ENCODE measurements at regions not wholly inside any gene's neighbourhood (a gene's known extent, or its start where the extent isn't known, plus 50 kb on each side); places are given as distances from the start of the nearest gene placed in this dataset.

GRCh38 chr3:137110392-137110996 is 152.7 kb downstream of the IL20RB start:
- TF ChIP-seq, protein P1, sequence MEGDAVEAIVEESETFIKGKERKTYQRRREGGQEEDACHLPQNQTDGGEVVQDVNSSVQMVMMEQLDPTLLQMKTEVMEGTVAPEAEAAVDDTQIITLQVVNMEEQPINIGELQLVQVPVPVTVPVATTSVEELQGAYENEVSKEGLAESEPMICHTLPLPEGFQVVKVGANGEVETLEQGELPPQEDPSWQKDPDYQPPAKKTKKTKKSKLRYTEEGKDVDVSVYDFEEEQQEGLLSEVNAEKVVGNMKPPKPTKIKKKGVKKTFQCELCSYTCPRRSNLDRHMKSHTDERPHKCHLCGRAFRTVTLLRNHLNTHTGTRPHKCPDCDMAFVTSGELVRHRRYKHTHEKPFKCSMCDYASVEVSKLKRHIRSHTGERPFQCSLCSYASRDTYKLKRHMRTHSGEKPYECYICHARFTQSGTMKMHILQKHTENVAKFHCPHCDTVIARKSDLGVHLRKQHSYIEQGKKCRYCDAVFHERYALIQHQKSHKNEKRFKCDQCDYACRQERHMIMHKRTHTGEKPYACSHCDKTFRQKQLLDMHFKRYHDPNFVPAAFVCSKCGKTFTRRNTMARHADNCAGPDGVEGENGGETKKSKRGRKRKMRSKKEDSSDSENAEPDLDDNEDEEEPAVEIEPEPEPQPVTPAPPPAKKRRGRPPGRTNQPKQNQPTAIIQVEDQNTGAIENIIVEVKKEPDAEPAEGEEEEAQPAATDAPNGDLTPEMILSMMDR (IDR thresholded peaks at IDR 0.05): peak; percentile 27 to 79 (median 67)
- TF ChIP-seq POLR2A (IDR thresholded peaks at IDR 0.05): no peak

Data from esophagus squamous epithelium (tissue), 4 donors.